ENCODE measurements at regions not wholly inside any gene's neighbourhood (a gene's known extent, or its start where the extent isn't known, plus 50 kb on each side); places are given as distances from the start of the nearest gene placed in this dataset.
A peak's percentile ranks its signal among the peaks of the same experiment; 100 is the strongest.

DNA sequence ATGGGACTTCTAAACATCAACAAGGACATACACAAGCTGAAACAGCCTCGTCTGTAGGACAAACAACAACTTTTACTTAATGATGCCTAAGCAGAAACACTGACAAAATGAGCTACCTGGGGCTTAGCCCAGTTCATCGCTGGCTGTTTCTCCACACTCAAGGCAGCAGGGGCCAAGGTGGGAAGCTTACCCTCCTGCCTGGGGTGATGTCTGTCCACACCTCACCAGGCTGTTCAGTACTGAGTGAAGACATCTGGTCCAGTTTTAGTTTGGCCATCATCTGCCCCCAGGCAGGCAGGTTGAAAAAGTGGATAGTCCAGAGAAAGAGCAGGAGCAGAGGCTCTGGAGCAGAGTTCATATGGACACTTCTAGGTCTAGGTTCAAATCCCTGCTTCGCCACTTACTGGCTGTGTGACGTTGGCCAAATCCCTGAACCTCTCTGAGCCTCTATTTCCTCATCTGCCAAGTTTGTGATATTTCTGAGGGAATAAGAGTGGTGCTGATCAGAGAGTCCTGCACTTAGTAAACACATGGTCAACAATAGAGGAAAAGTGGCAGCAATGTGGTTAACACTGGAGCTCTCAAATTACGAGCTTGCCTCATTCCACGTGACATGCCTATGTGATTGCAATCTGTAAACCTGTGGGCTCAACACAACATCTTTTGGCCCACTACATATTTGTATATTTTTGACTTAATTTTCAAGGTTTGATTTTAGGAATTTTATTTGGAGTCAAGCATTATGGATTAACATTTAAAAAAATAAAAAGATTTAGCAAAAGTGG lies 720.1 kb upstream of the TMEM132C start:
- no peak for DNase-seq (ENCODE audit: low read depth in 2 of 2)

DNA sequence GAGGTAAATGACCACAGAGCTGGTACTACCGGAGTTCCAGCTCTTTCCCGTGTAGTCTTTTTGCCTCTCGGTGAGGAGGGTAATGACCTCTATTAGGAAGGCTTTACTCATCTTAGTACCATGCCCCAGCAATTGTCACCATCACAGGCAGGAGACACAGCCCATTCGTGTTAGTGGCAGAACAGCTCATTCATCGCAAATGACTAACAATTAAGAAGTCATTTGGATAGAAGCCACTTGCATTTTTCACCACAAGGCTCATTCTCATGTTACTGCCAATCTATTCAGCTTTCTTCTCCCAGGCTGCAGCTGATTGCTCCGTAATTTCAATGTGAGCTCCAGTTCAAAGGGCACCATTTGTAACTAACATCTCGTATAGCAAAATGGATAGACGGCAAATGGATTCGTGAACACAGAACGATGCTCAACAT lies 718.8 kb upstream of the TMEM132C start:
- no peak for DNase-seq (ENCODE audit: low read depth in 2 of 2)

DNA sequence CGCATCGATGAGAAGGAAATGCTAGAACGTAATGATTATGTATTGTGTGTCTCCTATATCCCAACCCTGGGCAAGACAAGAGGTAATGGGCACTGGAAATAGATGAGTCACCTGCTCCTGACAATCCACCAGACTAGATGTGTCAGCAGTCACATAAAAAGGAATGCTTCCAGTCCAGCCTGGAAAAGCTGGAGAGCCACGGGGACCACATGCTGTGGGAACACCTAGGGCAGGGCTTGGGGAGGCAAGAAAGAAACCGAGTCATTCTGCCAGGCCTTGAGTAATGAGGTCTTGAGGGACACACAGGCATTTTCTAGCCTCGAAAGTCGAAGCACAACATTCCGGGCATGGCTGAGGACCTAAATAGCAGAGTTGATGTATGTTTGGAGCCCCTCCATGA lies 716.7 kb upstream of the TMEM132C start:
- DNase-seq (ENCODE audit: low read depth in 2 of 2) = no peak

- DNase-seq (ENCODE audit: low read depth in 2 of 2) = no peak
Measured at GRCh38 chr12:127552838-127553237, 714.1 kb upstream of the TMEM132C start.

DNA sequence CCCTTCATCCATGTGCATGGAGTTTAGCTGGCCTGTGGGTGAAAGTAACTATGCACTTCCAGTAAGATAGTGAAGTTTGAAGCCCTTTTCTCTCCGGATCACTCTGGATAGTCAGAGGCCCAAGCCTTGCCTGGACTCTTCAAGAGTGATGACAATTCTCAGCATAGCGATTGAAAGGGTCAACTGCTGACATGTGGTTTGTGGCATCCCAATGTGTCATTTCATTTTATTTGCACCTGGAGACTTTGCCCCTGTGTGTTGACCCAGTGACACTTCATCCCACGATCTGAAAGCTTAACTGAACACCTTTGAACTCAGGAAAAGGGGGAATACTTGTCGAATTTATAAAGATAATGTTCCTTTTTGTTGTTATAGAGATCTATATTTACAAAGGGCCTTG lies 711.9 kb upstream of the TMEM132C start:
- no peak for DNase-seq (ENCODE audit: low read depth in 2 of 2)

GRCh38 chr12:127556231-127556886 lies 710.6 kb upstream of the TMEM132C start:
- no peak for DNase-seq (ENCODE audit: low read depth in 2 of 2)

- no peak for DNase-seq (ENCODE audit: low read depth in 2 of 2)
Measured at GRCh38 chr12:127558361-127558760, 708.6 kb upstream of the TMEM132C start.

GRCh38 chr12:127559349-127560040 lies 707.5 kb upstream of the TMEM132C start:
- peak; percentile 7 to 62 for DNase-seq (ENCODE audit: low read depth in 2 of 2)

GRCh38 chr12:127560041-127560478 lies 706.9 kb upstream of the TMEM132C start:
- no peak for DNase-seq (ENCODE audit: low read depth in 2 of 2)

GRCh38 chr12:127562816-127563215 lies 704.2 kb upstream of the TMEM132C start:
- no peak for DNase-seq (ENCODE audit: low read depth in 2 of 2)

- no peak for DNase-seq (ENCODE audit: low read depth in 2 of 2)
Measured at GRCh38 chr12:127565241-127565640, 701.7 kb upstream of the TMEM132C start.

DNA sequence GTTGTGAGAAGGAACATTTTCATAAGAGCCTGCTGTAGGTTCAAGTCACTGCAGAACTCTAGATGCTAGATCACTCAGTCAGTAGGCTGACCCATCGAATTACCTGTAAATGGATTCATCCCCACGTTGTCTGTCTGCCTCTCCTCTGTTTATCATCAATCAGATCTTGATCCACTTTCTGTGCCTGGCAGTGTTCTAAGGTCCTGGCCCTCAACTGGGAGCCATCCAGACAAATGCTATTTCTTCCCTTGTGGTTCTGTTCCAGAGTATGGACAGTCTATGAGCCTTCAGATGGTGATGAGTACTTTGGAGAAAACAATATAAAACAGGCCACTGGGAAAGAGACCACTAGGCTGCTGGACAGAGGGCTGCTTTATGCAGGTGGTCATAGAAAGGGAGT lies 699.4 kb upstream of the TMEM132C start:
- DNase-seq (ENCODE audit: low read depth in 2 of 2) = no peak

DNA sequence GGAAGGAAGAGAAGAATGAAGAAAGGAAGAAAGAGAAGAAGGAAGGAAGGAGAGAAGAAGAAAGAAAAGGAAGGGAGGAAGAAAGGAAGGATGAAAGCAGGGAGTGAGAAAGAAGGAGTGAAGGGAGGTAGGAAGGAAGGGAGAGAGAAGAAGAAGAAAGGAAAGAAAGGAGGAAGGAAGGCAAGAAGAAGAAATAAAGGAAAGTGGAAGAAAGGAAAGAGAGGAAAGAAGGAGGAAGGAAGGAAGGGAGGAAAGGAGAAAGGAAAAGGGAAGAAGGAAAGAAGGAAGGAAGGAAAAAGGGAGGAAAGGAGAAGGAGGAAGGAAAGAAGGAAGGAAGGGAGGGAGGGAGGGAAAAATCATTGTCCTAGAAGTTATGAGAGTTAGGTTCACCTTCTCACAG lies 696.6 kb upstream of the TMEM132C start:
- no peak for DNase-seq (ENCODE audit: low read depth in 2 of 2)

DNA sequence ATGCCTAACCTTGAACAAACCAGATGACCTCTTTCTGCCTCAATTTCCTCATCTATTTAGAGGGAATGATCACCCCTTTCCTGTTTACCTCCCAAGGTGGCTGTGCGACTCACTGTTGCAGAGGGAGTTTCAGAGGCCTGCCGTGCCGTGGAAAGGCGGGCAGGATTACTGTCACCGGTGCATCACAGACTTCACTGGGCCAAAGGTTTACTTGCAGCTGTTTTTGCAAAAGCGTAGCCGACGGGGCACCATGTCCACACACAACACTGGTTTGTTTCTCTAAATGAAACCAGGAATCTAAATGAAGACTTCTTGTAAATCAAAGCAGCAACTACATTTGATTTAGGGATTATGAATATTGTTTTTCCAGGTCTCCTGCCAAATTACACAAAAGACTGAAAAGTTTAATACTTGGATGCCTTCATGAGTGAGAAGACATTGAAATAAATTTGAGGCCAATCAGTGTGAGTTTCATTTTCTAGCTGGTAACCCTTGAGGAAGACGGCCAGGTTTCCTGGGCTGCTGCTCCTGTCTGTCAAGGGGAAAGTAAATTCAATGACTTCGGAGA lies 696.1 kb upstream of the TMEM132C start:
- no peak for DNase-seq (ENCODE audit: low read depth in 2 of 2)

DNA sequence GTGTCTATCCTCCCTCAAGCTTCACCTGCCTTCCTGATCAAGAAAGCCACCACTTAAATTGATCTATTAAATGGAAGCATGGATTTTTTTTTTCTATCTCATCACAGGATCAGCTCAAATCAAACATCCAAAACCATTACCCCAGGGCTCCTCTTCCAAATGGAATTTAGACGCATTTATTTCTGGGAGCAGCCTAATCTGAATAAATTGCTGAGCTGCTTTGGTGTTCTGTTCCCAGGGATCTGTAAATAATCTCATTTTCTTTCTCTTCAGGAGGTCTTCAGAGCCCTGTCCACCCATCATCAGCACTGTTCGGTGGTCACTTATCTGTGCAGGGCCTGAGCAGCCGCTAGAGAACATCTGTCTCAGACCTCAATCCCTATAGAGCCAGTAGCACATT lies 695.4 kb upstream of the TMEM132C start:
- no peak for DNase-seq (ENCODE audit: low read depth in 2 of 2)

DNA sequence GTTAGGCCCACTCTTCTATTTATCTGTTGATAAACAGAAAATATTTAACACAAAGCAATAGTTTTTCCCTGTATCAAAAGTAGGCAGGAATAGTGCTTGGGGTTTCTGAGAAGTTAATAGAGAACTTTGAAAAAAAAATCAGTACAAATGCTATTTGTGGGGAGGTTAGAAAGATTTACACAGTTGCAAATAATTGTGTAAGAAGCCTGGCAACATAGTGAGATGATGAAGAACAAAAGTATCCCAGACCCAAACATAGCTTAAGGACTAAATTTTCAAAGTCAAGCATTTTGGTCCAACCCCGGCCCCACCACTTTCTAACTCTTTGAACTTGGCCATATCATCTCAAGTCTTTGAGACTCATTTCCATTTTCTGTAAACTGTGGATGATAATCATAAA lies 687.5 kb upstream of the TMEM132C start:
- DNase-seq (ENCODE audit: low read depth in 2 of 2) = no peak

DNA sequence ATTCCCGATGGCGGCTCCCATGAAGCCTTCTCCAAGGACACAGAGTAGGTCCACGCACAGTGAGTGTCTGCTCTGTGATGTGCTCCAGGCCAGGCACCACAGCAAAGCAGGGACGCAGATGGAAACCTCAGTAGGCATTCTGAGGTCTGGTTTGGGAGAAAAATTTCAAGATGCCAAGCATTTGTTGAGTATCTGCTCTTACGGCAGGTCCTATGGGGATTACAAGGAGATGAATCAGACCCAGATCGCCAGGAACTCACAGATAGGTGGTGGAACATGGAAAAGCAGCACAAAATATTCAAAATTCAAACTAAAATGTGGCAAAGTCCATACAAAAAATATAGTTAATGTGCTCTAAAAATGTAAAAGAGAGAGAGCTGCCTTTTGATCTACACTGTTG lies 684.9 kb upstream of the TMEM132C start:
- DNase-seq (ENCODE audit: low read depth in 2 of 2) = no peak

- no peak for DNase-seq (ENCODE audit: low read depth in 2 of 2)
Measured at GRCh38 chr12:127583041-127583440, 683.9 kb upstream of the TMEM132C start.

DNA sequence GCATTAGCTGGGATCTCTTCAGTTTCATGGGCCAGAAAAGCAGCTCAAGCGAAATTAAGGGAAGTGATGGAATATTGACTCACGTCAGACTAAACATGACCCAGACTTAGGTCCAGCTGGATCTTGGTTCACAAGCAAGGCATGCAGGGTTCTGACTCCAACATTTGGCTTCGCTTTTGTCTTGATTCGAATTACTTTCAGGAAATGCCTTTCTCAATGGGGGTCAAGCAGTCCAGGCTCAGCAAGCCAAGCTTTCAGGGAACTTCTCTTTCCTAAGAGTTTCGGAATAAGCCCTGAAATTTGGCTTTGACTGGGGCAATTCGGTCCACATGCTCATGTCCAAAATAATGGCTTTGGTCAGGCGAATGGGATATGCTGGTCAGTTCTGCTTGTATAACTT lies 678.7 kb upstream of the TMEM132C start:
- DNase-seq (ENCODE audit: low read depth in 2 of 2) = no peak

DNA sequence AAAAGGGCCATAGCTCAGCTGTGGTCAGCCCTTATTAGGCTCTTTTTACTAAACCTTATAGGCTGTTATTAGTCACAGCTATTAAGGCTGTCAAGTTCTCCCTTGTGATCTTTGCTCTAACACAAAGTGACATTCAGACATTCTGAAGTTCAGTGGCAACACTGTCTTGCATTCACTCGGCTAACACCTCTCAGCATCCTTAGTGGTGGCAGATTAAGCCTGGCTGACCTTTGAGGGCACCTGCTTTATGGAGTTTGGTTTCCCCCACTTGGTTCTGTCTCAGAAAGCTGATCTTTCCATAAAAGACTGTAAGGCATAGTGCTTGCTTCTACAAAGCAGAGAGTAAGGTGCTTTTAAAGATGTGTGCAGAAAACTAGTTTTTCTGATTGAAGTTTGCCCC lies 677.4 kb upstream of the TMEM132C start:
- no peak for DNase-seq (ENCODE audit: low read depth in 2 of 2)

DNA sequence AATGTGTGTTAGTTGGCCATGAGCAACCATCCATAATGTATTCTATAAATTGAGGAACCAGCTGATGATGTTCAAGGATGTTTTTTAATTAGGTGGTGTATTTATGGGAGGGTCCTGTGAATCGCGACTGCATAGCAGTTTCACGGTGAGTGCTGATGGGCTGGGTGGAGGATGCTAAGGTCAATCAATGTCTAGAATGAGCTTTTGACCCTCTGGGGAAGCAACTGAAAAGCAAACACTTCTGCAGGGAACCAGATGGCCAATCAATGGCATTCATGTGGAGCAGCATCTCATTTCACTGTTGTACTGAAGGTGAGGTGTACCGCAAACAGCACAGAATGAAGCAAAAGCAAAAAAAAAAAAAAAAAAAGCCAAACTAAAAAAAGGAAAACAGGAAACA lies 676.1 kb upstream of the TMEM132C start:
- DNase-seq (ENCODE audit: low read depth in 2 of 2) = no peak

- no peak for DNase-seq (ENCODE audit: low read depth in 2 of 2)
Measured at GRCh38 chr12:127592245-127592644, 674.7 kb upstream of the TMEM132C start.
